ENCODE measurements at regions not wholly inside any gene's neighbourhood (a gene's known extent, or its start where the extent isn't known, plus 50 kb on each side); places are given as distances from the start of the nearest gene placed in this dataset.

GRCh38 chr3:56940321-56940720 lies 120.1 kb upstream of the SPATA12 start:
- DNase-seq (ENCODE audit: low spot score) (no peak), ATAC-seq (no peak)
- CTCF ChIA-PET = no interaction called here
- TF ChIP-seq NR2C2 (CRISPR knock-in tag; IDR thresholded peaks at IDR 0.05) (no peak), E2F4 (CRISPR knock-in tag; IDR thresholded peaks at IDR 0.05; ENCODE audit: borderline replicate concordance, low read depth) (no peak), ZNF232 (CRISPR knock-in tag; IDR thresholded peaks at IDR 0.05) (no peak)
- POLR2A ChIA-PET = no interaction called here
- no peak overlapping the region for H3K27ac Mint-ChIP-seq
- H3K4me1 Mint-ChIP-seq = no peaks in the 10 kb centered on the region
- H3K9me3 Mint-ChIP-seq = peaks cover 16% of the 10 kb centered on the region
- H3K27me3 Mint-ChIP-seq (ENCODE audit: low read depth) = peaks cover 3% of the 10 kb centered on the region
- H3K4me3 Mint-ChIP-seq = no peak overlapping the region
- H3K36me3 Mint-ChIP-seq = peaks cover 12% of the 10 kb centered on the region

- Mint-ChIP-seq H3K4me1 (no peaks in the 10 kb centered on the region), H3K9me3 (peaks cover 13% of the 10 kb centered on the region), H3K27me3 (ENCODE audit: low read depth) (peaks cover 3% of the 10 kb centered on the region), H3K36me3 (peaks cover 7% of the 10 kb centered on the region), H3K27ac (no peak overlapping the region; the same call in 1 of the 2 replicates), H3K4me3 (no peak overlapping the region)
- TF ChIP-seq KAT7 (CRISPR knock-in tag; IDR thresholded peaks at IDR 0.05; ENCODE audit: borderline replicate concordance) = no peak
- peak; percentile 51; the same call in 1 of the 2 replicates for TF ChIP-seq NFYB (CRISPR knock-in tag; conservative IDR thresholded peaks at IDR 0.05; ENCODE audit: low read depth)
- no peak for TF ChIP-seq HMGA2 (CRISPR knock-in tag; IDR thresholded peaks at IDR 0.05)
- ChIA-PET POLR2A (no interaction called here), CTCF (no interaction called here)
- ATAC-seq = peak; percentile 74
- no peak for DNase-seq (ENCODE audit: low spot score)
These were observed 120.6 kb upstream of the SPATA12 start for GRCh38 chr3:56939834-56940233.

GRCh38 chr3:56938530-56938929 lies 121.9 kb upstream of the SPATA12 start:
- Mint-ChIP-seq H3K27me3 (ENCODE audit: low read depth) (no peaks in the 10 kb centered on the region), H3K4me1 (no peaks in the 10 kb centered on the region), H3K4me3 (no peak overlapping the region), H3K27ac (peak overlapping the region; percentile 14; the same call in 1 of the 2 replicates), H3K9me3 (peaks cover 10% of the 10 kb centered on the region), H3K36me3 (peaks cover 6% of the 10 kb centered on the region)
- CTCF ChIA-PET = no interaction called here
- ATAC-seq (no peak), DNase-seq (ENCODE audit: low spot score) (no peak)
- TF ChIP-seq, protein P1, sequence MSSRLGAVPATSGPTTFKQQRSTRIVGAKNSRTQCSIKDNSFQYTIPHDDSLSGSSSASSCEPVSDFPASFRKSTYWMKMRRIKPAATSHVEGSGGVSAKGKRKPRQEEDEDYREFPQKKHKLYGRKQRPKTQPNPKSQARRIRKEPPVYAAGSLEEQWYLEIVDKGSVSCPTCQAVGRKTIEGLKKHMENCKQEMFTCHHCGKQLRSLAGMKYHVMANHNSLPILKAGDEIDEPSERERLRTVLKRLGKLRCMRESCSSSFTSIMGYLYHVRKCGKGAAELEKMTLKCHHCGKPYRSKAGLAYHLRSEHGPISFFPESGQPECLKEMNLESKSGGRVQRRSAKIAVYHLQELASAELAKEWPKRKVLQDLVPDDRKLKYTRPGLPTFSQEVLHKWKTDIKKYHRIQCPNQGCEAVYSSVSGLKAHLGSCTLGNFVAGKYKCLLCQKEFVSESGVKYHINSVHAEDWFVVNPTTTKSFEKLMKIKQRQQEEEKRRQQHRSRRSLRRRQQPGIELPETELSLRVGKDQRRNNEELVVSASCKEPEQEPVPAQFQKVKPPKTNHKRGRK (CRISPR knock-in tag; IDR thresholded peaks at IDR 0.05; ENCODE audit: borderline replicate concordance) = no peak
- no peak for TF ChIP-seq JAZF1 (CRISPR knock-in tag; IDR thresholded peaks at IDR 0.05)
- TF ChIP-seq, protein P2, sequence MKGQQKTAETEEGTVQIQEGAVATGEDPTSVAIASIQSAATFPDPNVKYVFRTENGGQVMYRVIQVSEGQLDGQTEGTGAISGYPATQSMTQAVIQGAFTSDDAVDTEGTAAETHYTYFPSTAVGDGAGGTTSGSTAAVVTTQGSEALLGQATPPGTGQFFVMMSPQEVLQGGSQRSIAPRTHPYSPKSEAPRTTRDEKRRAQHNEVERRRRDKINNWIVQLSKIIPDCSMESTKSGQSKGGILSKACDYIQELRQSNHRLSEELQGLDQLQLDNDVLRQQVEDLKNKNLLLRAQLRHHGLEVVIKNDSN (CRISPR knock-in tag; IDR thresholded peaks at IDR 0.05) = no peak
- POLR2A ChIA-PET = no interaction called here

DNA sequence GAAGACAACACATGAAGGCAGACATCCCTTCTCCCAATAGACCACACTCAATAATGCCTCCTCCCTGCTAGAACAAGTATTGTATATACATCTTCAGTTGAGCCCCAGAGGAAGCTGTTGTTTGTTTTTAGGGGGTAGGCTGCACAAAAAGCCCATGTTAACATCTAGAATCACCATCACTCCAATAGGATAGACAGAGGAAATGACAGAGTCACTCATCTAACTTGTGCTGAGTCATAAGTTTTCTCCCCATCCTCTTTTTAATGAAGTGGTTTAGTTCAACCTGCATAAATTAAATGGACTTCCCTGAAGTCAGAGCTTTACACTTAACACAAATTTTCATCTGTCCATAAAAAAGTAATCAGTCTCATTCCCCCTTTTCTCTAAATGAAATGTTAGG lies 122.9 kb upstream of the SPATA12 start:
- Mint-ChIP-seq H3K27ac (no peak overlapping the region), H3K4me1 (no peaks in the 10 kb centered on the region), H3K36me3 (peaks cover 6% of the 10 kb centered on the region), H3K27me3 (ENCODE audit: low read depth) (no peaks in the 10 kb centered on the region), H3K4me3 (no peak overlapping the region), H3K9me3 (peaks cover 10% of the 10 kb centered on the region)
- ATAC-seq = no peak
- ChIA-PET POLR2A (no interaction called here), CTCF (no interaction called here)
- DNase-seq (ENCODE audit: low spot score) = no peak
- TF ChIP-seq OVOL2 (CRISPR knock-in tag; IDR thresholded peaks at IDR 0.05; ENCODE audit: borderline replicate concordance) (no peak), E2F4 (CRISPR knock-in tag; IDR thresholded peaks at IDR 0.05; ENCODE audit: borderline replicate concordance, low read depth) (no peak), ETV6 (CRISPR knock-in tag; IDR thresholded peaks at IDR 0.05) (no peak), RELA (CRISPR knock-in tag; IDR thresholded peaks at IDR 0.05; ENCODE audit: borderline replicate concordance) (no peak), USF2 (CRISPR knock-in tag; IDR thresholded peaks at IDR 0.05) (no peak), JAZF1 (CRISPR knock-in tag; IDR thresholded peaks at IDR 0.05) (no peak), GTF2I (CRISPR knock-in tag; conservative IDR thresholded peaks at IDR 0.05) (no peak), CTCF (IDR thresholded peaks at IDR 0.05) (no peak), CREB1 (CRISPR knock-in tag; IDR thresholded peaks at IDR 0.05) (no peak)
- TF ChIP-seq, protein P3, sequence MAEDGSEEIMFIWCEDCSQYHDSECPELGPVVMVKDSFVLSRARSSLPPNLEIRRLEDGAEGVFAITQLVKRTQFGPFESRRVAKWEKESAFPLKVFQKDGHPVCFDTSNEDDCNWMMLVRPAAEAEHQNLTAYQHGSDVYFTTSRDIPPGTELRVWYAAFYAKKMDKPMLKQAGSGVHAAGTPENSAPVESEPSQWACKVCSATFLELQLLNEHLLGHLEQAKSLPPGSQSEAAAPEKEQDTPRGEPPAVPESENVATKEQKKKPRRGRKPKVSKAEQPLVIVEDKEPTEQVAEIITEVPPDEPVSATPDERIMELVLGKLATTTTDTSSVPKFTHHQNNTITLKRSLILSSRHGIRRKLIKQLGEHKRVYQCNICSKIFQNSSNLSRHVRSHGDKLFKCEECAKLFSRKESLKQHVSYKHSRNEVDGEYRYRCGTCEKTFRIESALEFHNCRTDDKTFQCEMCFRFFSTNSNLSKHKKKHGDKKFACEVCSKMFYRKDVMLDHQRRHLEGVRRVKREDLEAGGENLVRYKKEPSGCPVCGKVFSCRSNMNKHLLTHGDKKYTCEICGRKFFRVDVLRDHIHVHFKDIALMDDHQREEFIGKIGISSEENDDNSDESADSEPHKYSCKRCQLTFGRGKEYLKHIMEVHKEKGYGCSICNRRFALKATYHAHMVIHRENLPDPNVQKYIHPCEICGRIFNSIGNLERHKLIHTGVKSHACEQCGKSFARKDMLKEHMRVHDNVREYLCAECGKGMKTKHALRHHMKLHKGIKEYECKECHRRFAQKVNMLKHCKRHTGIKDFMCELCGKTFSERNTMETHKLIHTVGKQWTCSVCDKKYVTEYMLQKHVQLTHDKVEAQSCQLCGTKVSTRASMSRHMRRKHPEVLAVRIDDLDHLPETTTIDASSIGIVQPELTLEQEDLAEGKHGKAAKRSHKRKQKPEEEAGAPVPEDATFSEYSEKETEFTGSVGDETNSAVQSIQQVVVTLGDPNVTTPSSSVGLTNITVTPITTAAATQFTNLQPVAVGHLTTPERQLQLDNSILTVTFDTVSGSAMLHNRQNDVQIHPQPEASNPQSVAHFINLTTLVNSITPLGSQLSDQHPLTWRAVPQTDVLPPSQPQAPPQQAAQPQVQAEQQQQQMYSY (CRISPR knock-in tag; IDR thresholded peaks at IDR 0.05) = no peak
- TF ChIP-seq, protein P4, sequence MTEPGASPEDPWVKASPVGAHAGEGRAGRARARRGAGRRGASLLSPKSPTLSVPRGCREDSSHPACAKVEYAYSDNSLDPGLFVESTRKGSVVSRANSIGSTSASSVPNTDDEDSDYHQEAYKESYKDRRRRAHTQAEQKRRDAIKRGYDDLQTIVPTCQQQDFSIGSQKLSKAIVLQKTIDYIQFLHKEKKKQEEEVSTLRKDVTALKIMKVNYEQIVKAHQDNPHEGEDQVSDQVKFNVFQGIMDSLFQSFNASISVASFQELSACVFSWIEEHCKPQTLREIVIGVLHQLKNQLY (CRISPR knock-in tag; IDR thresholded peaks at IDR 0.05) = no peak
